Mesenchymal stem cell (in vitro differentiated cells and primary cell): ENCODE measurements at regions not wholly inside any gene's neighbourhood (a gene's known extent, or its start where the extent isn't known, plus 50 kb on each side); places are given as distances from the start of the nearest gene placed in this dataset.

ENCODE experiments used
- DNase-seq: peaks from one replicate; pipeline ENCODE4 v3.0.0-alpha.2; 2013
- H2AFZ ChIP-seq: one replicate; pipeline ENCODE4 v1.6.1; 2013; ENCODE audit warnings: low read depth, mild to moderate bottlenecking, control low read depth, inconsistent platforms, low read length, moderate library complexity
- H2AK5ac ChIP-seq: 2 replicates; pipeline ENCODE4 v1.6.1; 2013; ENCODE audit warnings: low read length, moderate library complexity, mild to moderate bottlenecking, inconsistent platforms; ENCODE audit not compliant: severe bottlenecking
- H2BK120ac ChIP-seq: one replicate; pipeline ENCODE4 v1.6.1; 2013; ENCODE audit warnings: low read depth, mild to moderate bottlenecking, inconsistent platforms, low read length, moderate library complexity
- H2BK12ac ChIP-seq, 2 experiments: one replicate each; pipeline ENCODE4 v1.6.1; 2013; ENCODE audit warnings: inconsistent platforms in 2 of 2, low read length in 2 of 2, mild to moderate bottlenecking in 2 of 2, moderate library complexity in 2 of 2, control low read depth in 1 of 2
- H2BK15ac ChIP-seq: one replicate; pipeline ENCODE4 v1.6.1; 2013; ENCODE audit warnings: mild to moderate bottlenecking, low read depth, inconsistent platforms; ENCODE audit not compliant: poor library complexity, severe bottlenecking
- H2BK5ac ChIP-seq: 2 replicates; pipeline ENCODE4 v1.6.1; 2013; ENCODE audit warnings: low read depth, mild to moderate bottlenecking, low read length, control low read depth, inconsistent platforms; ENCODE audit not compliant: poor library complexity, severe bottlenecking
- H3K14ac ChIP-seq, 2 experiments: one replicate each; pipeline ENCODE4 v1.6.1; 2013; ENCODE audit warnings: inconsistent platforms in 2 of 2, low read length in 2 of 2, control low read depth in 1 of 2, mild to moderate bottlenecking in 1 of 2, moderate library complexity in 1 of 2
- H3K18ac ChIP-seq, 2 experiments: one replicate each; pipeline ENCODE4 v1.6.1; 2013; ENCODE audit warnings: inconsistent platforms in 2 of 2, low read length in 2 of 2, control low read depth in 1 of 2, low read depth in 1 of 2, mild to moderate bottlenecking in 1 of 2
- H3K23ac ChIP-seq, 2 experiments: one replicate each; pipeline ENCODE4 v1.6.1; 2013; ENCODE audit warnings: inconsistent platforms in 2 of 2, low read length in 2 of 2, mild to moderate bottlenecking in 2 of 2, moderate library complexity in 2 of 2, control low read depth in 1 of 2
- H3K27ac ChIP-seq: 2 replicates; pipeline ENCODE4 v1.5.1; 2013; ENCODE audit warnings: mild to moderate bottlenecking, moderate library complexity, low read length, control low read depth, inconsistent platforms; ENCODE audit not compliant: poor library complexity, severe bottlenecking
- H3K27me3 ChIP-seq, 2 experiments: 2 replicates each; pipeline versions ENCODE4 v1.6.1 to v1.7.0; 2013; ENCODE audit warnings: low read length in 2 of 2, mild to moderate bottlenecking in 2 of 2, moderate library complexity in 2 of 2, control low read depth in 1 of 2, inconsistent platforms in 1 of 2; ENCODE audit not compliant: control insufficient read depth in 1 of 2, insufficient read depth in 1 of 2
- H3K36me3 ChIP-seq, 2 experiments: 2 replicates each; pipeline versions ENCODE4 v1.6.1 to v1.7.0; 2013; ENCODE audit warnings: low read length in 2 of 2, control low read depth in 1 of 2, inconsistent platforms in 1 of 2, low read depth in 1 of 2, mild to moderate bottlenecking in 1 of 2; ENCODE audit not compliant: insufficient read depth in 2 of 2, control insufficient read depth in 1 of 2
- H3K4ac ChIP-seq, 2 experiments: one replicate each; pipeline ENCODE4 v1.6.1; 2013; ENCODE audit warnings: inconsistent platforms in 2 of 2, low read length in 2 of 2, mild to moderate bottlenecking in 2 of 2, moderate library complexity in 2 of 2, control low read depth in 1 of 2, low read depth in 1 of 2
- H3K4me1 ChIP-seq: 2 replicates; pipeline ENCODE4 v1.6.1; 2013; ENCODE audit warnings: low read depth, low read length, control low read depth; ENCODE audit not compliant: control insufficient read depth, insufficient read depth
- H3K4me2 ChIP-seq: 2 replicates; pipeline ENCODE4 v1.6.1; 2013; ENCODE audit warnings: low read length, mild to moderate bottlenecking, inconsistent platforms; ENCODE audit not compliant: poor library complexity, severe bottlenecking
- H3K4me3 ChIP-seq, 2 experiments: 2 replicates each; pipeline versions ENCODE4 v1.5.1 to v1.7.0; 2013; ENCODE audit warnings: low read length in 2 of 2, mild to moderate bottlenecking in 2 of 2, control low read depth in 1 of 2, low read depth in 1 of 2; ENCODE audit not compliant: insufficient read depth in 1 of 2
- H3K79me1 ChIP-seq: replicated peaks from 2 replicates; pipeline ENCODE4 v1.6.1; 2013; ENCODE audit warnings: mild to moderate bottlenecking, control low read depth, low read length, inconsistent platforms; ENCODE audit not compliant: poor library complexity, severe bottlenecking
- H3K9ac ChIP-seq: 2 replicates; pipeline ENCODE4 v1.7.0; 2013; ENCODE audit warnings: mild to moderate bottlenecking, low read length, moderate library complexity
- H3K9me3 ChIP-seq: 2 replicates; pipeline ENCODE4 v1.7.0; 2013; ENCODE audit warnings: mild to moderate bottlenecking, low read length; ENCODE audit not compliant: control insufficient read depth
- H4K8ac ChIP-seq: one replicate; pipeline ENCODE4 v1.6.1; 2013; ENCODE audit warnings: inconsistent platforms, mild to moderate bottlenecking, low read length, moderate library complexity
- H4K91ac ChIP-seq: one replicate; pipeline ENCODE4 v1.6.1; 2013; ENCODE audit warnings: mild to moderate bottlenecking, low read length, inconsistent platforms
- WGBS: methylation state at CpG from one replicate; pipeline ENCODE4 v1.1.7; 2013; ENCODE audit warnings: mixed read lengths; 5-methylcytosine and 5-hydroxymethylcytosine counted together

- no peak overlapping the region for H3K18ac ChIP-seq
- H3K79me1 ChIP-seq, result no peaks in the 10 kb centered on the region
- H2AK5ac ChIP-seq, result no peak overlapping the region
- no peak overlapping the region for H3K4me2 ChIP-seq
- WGBS, result no CpG with 5 or more reads among the region's 2 CpGs
- H3K27ac ChIP-seq, result no peak overlapping the region
- no peak overlapping the region for H3K4me3 ChIP-seq
- no peak for DNase-seq
- H3K36me3 ChIP-seq, result no peaks in the 10 kb centered on the region
- peaks cover 5% of the 10 kb centered on the region for H3K9me3 ChIP-seq
- no peaks in the 10 kb centered on the region for H3K4me1 ChIP-seq
- no peak overlapping the region for H3K9ac ChIP-seq
- no peak overlapping the region for H2BK15ac ChIP-seq
- no peak overlapping the region for H4K91ac ChIP-seq
- H2BK120ac ChIP-seq, result no peak overlapping the region
- H3K4ac ChIP-seq, result no peak overlapping the region
- no peak overlapping the region for H2BK12ac ChIP-seq
- H2BK5ac ChIP-seq, result no peak overlapping the region
- no peaks in the 10 kb centered on the region for H3K27me3 ChIP-seq
- no peak overlapping the region for H4K8ac ChIP-seq
- H3K14ac ChIP-seq, result no peak overlapping the region
- no peak overlapping the region for H2AFZ ChIP-seq
- no peak overlapping the region for H3K23ac ChIP-seq
Measured at GRCh38 chr5:99866740-99867139, 668.4 kb upstream of the FAM174A start.

DNA sequence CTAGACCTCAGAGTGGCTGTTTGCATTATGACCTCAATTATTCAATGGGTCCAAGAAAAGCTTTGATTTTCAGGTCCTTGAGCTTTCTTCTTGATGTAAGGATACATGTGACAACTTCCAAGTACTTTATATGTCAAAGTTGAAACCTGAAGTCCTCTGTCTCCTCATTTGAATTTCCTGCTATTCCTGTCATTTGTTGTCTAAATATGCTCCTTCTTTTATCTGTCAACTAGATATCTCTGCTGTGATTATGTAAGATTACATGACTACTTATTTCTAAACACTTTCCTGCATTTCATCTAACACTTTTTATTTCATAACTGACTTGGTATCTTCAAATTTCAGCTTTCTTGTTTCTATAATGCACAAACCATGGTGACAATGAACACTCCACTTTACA lies 670.0 kb upstream of the FAM174A start:
- no peak overlapping the region for H2BK12ac ChIP-seq
- no peak overlapping the region for H3K14ac ChIP-seq
- no peak overlapping the region for H3K4me2 ChIP-seq
- H3K36me3 ChIP-seq, result no peaks in the 10 kb centered on the region
- H3K4me3 ChIP-seq, result no peak overlapping the region
- H4K91ac ChIP-seq, result no peak overlapping the region
- no peaks in the 10 kb centered on the region for H3K27me3 ChIP-seq
- no peak overlapping the region for H2BK15ac ChIP-seq
- no peak overlapping the region for H4K8ac ChIP-seq
- H2AFZ ChIP-seq, result no peak overlapping the region
- H3K79me1 ChIP-seq, result no peaks in the 10 kb centered on the region
- no peak overlapping the region for H2BK5ac ChIP-seq
- H3K9me3 ChIP-seq, result peaks cover 5% of the 10 kb centered on the region
- H3K9ac ChIP-seq, result no peak overlapping the region
- no peaks in the 10 kb centered on the region for H3K4me1 ChIP-seq
- no peak overlapping the region for H2BK120ac ChIP-seq
- no peak overlapping the region for H3K23ac ChIP-seq
- no peak overlapping the region for H2AK5ac ChIP-seq
- H3K27ac ChIP-seq, result no peak overlapping the region
- DNase-seq, result no peak
- H3K4ac ChIP-seq, result no peak overlapping the region
- no peak overlapping the region for H3K18ac ChIP-seq

DNA sequence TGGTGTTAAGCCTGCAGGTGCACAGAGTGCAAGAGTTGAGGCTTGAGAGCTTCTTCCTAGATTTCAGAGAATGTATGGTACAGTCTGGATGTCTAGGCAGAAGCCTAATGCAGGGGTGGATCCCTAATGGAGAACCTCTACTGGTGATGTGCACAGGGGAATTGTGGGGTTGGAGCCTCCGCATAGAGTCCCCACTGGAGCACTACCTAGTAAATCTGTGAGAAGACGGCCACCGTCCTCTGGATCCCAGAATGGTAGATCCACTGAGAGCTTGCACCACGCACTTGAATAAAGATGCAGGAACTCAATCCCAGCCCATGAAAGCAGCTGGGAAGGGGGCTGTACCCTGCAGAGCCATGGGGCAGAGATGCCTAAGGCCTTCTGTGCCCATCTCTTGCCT lies 699.4 kb upstream of the FAM174A start:
- Histone ChIP-seq H4K8ac (no peak overlapping the region), H3K4me3 (no peak overlapping the region), H3K23ac (no peak overlapping the region), H2BK12ac (no peak overlapping the region), H2BK120ac (no peak overlapping the region), H3K4ac (no peak overlapping the region), H3K27ac (no peak overlapping the region), H3K9me3 (no peaks in the 10 kb centered on the region), H3K9ac (no peak overlapping the region), H3K4me1 (no peaks in the 10 kb centered on the region), H3K79me1 (no peaks in the 10 kb centered on the region), H3K18ac (no peak overlapping the region), H2BK5ac (no peak overlapping the region), H2BK15ac (no peak overlapping the region), H4K91ac (no peak overlapping the region), H2AK5ac (no peak overlapping the region), H3K14ac (no peak overlapping the region), H2AFZ (no peak overlapping the region), H3K27me3 (no peaks in the 10 kb centered on the region), H3K4me2 (no peak overlapping the region), H3K36me3 (no peaks in the 10 kb centered on the region)
- 94% methylated on average over 4 of the region's 4 CpGs for whole genome bisulfite sequencing
- no peak for DNase-seq

GRCh38 chr5:99827136-99827535 lies 708.0 kb upstream of the FAM174A start:
- no peak overlapping the region for H2AFZ ChIP-seq
- no peaks in the 10 kb centered on the region for H3K9me3 ChIP-seq
- H2BK5ac ChIP-seq, result no peak overlapping the region
- no peak overlapping the region for H2BK12ac ChIP-seq
- DNase-seq, result no peak
- H3K4me2 ChIP-seq, result no peak overlapping the region
- WGBS, result 100% methylated on average over 2 of the region's 2 CpGs
- H2AK5ac ChIP-seq, result no peak overlapping the region
- no peak overlapping the region for H4K91ac ChIP-seq
- H2BK15ac ChIP-seq, result no peak overlapping the region
- no peaks in the 10 kb centered on the region for H3K27me3 ChIP-seq
- H2BK120ac ChIP-seq, result no peak overlapping the region
- no peaks in the 10 kb centered on the region for H3K36me3 ChIP-seq
- H4K8ac ChIP-seq, result no peak overlapping the region
- H3K4me1 ChIP-seq, result no peaks in the 10 kb centered on the region
- no peak overlapping the region for H3K27ac ChIP-seq
- H3K14ac ChIP-seq, result no peak overlapping the region
- H3K9ac ChIP-seq, result no peak overlapping the region
- no peak overlapping the region for H3K4ac ChIP-seq
- no peak overlapping the region for H3K18ac ChIP-seq
- H3K79me1 ChIP-seq, result no peaks in the 10 kb centered on the region
- no peak overlapping the region for H3K23ac ChIP-seq
- no peak overlapping the region for H3K4me3 ChIP-seq
